HepG2 (cell line): ENCODE measurements at regions not wholly inside any gene's neighbourhood (a gene's known extent, or its start where the extent isn't known, plus 50 kb on each side); places are given as distances from the start of the nearest gene placed in this dataset.

Source experiments
- CBX5 ChIP-seq: sonication (generic); formaldehyde crosslinking; IDR thresholded peaks from 2 replicates; pipeline ENCODE4 v1.4.0; 2020; ENCODE audit warnings: missing genetic modification reagents, borderline replicate concordance
- POLR2A ChIP-seq, 2 experiments: IDR thresholded peaks; 2 replicates each; pipeline ENCODE4 v1.6.1; 2011; ENCODE audit warnings: low read depth in 2 of 2, low read length in 2 of 2, mild to moderate bottlenecking in 1 of 2, moderate library complexity in 1 of 2; ENCODE audit not compliant: insufficient read depth in 1 of 2
- SETDB1 ChIP-seq: sonication (generic); formaldehyde crosslinking; IDR thresholded peaks from 2 replicates; pipeline ENCODE4 v1.5.1; 2020; ENCODE audit warnings: missing genetic modification reagents, mild to moderate bottlenecking, borderline replicate concordance
- SMARCC2 ChIP-seq: fragments of 450-650 bp; IDR thresholded peaks from 2 replicates; pipeline ENCODE4 v1.6.1; 2017; ENCODE audit warnings: antibody characterized with exemption, mild to moderate bottlenecking
- STAT5B ChIP-seq: sonication (generic); formaldehyde crosslinking; IDR thresholded peaks from 2 replicates; pipeline ENCODE4 v1.4.0; 2020; ENCODE audit warnings: missing genetic modification reagents
- ZNF609 ChIP-seq: sonication (generic); formaldehyde crosslinking; IDR thresholded peaks from 2 replicates; pipeline ENCODE4 v1.4.0; 2020; ENCODE audit warnings: mild to moderate bottlenecking, missing genetic modification reagents, borderline replicate concordance
- ZNF776 ChIP-seq: sonication (generic); formaldehyde crosslinking; IDR thresholded peaks from 2 replicates; pipeline ENCODE4 v1.4.0; 2020; ENCODE audit warnings: mild to moderate bottlenecking, missing genetic modification reagents
- TF ChIP-seq, protein P1 (sequence below): IDR thresholded peaks from 2 replicates; pipeline ENCODE4 v1.6.1; 2016; ENCODE audit warnings: low read depth

DNA sequence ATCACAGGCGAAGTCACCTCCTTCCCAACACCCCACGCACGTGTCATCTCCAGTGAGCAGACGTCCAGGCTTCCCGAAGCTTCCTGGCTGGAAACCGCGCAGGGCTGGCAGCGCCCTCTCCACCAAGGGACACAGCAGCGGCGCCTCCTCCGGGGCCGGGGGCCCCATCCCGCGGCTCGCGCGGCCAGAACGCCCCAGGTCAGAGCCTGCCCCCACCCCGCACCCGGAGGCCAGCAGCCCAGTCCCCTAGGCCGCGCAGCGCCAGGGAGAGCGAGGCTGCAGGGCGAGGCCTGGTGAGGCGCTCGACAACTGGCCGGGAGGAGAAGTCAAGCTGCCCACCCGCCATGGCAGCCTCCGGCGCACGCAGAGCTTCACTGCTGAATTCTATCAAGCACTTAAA is 247.0 kb downstream of the SEMA3D start:
- no peak for TF ChIP-seq CBX5 (CRISPR knock-in tag)
- TF ChIP-seq ZNF609 (CRISPR knock-in tag) = no peak
- no peak for TF ChIP-seq SETDB1 (CRISPR knock-in tag)
- no peak for TF ChIP-seq ZNF776 (CRISPR knock-in tag)
- TF ChIP-seq POLR2A (IDR thresholded peaks at IDR 0.05; ENCODE audit: insufficient read depth in 1 of 2, low read depth in 2 of 2, low read length in 2 of 2) = no peak
- no peak for TF ChIP-seq SMARCC2
- TF ChIP-seq, protein P1, sequence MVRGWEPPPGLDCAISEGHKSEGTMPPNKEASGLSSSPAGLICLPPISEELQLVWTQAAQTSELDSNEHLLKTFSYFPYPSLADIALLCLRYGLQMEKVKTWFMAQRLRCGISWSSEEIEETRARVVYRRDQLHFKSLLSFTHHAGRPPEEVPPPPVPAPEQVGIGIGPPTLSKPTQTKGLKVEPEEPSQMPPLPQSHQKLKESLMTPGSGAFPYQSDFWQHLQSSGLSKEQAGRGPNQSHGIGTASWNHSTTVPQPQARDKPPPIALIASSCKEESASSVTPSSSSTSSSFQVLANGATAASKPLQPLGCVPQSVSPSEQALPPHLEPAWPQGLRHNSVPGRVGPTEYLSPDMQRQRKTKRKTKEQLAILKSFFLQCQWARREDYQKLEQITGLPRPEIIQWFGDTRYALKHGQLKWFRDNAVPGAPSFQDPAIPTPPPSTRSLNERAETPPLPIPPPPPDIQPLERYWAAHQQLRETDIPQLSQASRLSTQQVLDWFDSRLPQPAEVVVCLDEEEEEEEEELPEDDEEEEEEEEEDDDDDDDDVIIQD (CRISPR knock-in tag) = no peak
- TF ChIP-seq STAT5B = no peak
